Fibroblast of lung (primary cell): ENCODE measurements at regions not wholly inside any gene's neighbourhood (a gene's known extent, or its start where the extent isn't known, plus 50 kb on each side); places are given as distances from the start of the nearest gene placed in this dataset.
"Not testable (repeated sequence)": the region's sequence is repeated elsewhere in the genome, so short reads cannot be mapped to it uniquely, and the experiment has no call there.

Source experiments
- EZH2 ChIP-seq: IDR thresholded peaks from 2 replicates; pipeline ENCODE4 v1.5.1; 2012; ENCODE audit warnings: low read length, control low read depth, mild to moderate bottlenecking; ENCODE audit errors: missing control alignments
- TF ChIP-seq, protein P1 (sequence below), 2 donors: IDR thresholded peaks in 1 of 2; conservative IDR thresholded peaks in 1 of 2; 1 replicate in 1 of 2; 2 replicates in 1 of 2; pipeline ENCODE4 v1.5.1; 2011 to 2012; ENCODE audit warnings: low read length in 2 of 2, control low read depth in 1 of 2, inconsistent platforms in 1 of 2, low read depth in 1 of 2, mild to moderate bottlenecking in 1 of 2

DNA sequence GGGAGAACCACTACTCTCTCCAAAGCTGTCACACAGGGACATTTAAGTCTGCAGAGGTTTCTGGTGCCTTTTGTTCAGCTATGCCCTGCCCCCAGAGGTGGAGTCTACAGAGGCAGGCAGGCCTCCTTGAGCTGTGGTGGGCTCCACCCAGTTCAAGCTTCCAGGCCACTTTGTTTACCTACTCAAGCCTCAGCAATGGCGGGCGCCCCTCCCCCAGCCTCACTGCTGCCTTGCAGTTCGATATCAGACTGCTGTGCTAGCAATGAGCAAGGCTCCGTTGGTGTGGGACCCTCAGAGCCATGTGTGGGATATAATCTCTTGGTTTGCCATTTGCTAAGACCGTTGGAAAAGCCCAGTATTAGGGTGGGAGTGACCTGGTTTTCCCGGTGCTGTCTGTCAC is 87.0 kb downstream of the EBLN1 start:
- TF ChIP-seq, protein P1, sequence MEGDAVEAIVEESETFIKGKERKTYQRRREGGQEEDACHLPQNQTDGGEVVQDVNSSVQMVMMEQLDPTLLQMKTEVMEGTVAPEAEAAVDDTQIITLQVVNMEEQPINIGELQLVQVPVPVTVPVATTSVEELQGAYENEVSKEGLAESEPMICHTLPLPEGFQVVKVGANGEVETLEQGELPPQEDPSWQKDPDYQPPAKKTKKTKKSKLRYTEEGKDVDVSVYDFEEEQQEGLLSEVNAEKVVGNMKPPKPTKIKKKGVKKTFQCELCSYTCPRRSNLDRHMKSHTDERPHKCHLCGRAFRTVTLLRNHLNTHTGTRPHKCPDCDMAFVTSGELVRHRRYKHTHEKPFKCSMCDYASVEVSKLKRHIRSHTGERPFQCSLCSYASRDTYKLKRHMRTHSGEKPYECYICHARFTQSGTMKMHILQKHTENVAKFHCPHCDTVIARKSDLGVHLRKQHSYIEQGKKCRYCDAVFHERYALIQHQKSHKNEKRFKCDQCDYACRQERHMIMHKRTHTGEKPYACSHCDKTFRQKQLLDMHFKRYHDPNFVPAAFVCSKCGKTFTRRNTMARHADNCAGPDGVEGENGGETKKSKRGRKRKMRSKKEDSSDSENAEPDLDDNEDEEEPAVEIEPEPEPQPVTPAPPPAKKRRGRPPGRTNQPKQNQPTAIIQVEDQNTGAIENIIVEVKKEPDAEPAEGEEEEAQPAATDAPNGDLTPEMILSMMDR (conservative IDR thresholded peaks at IDR 0.05 in 1 of 2, IDR thresholded peaks at IDR 0.05 in 1 of 2; ENCODE audit: low read depth in 1 of 2, low read length in 2 of 2), result not testable (repeated sequence)
- not testable (repeated sequence) for TF ChIP-seq EZH2
